ENCODE measurements at regions not wholly inside any gene's neighbourhood (a gene's known extent, or its start where the extent isn't known, plus 50 kb on each side); places are given as distances from the start of the nearest gene placed in this dataset.

DNA sequence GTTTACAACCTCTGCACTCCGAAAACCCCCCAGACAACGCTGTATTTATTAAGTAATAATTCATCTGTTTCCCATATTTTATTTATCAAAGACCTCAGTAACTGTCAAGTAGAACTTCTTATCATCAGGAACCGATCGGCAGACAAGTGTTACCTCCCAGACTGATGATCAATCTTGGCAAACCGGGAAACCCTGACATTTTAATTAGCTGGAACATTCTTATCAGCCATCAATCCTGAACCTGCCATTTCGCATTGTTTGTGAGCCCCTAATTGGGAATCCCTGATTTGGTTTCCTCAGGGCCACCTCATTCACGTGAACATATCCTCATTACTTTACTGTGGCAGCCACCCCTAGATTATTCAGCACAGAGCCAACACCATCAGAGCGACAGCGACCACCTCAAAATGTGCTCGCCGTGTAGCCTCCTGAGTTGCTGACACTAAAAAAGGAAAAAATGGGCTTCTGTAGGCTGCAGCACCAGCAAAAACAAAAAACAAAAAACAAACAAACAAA is 93.6 kb upstream of the SDK1 start:
- TF ChIP-seq CTCF (IDR thresholded peaks at IDR 0.05) (no peak), POLR2A (IDR thresholded peaks at IDR 0.05) (no peak)
